Psoas muscle (tissue), 7 donors: ENCODE measurements at regions not wholly inside any gene's neighbourhood (a gene's known extent, or its start where the extent isn't known, plus 50 kb on each side); places are given as distances from the start of the nearest gene placed in this dataset.

ENCODE experiments used
- ATAC-seq, 4 donors: fragments of 200-7000 bp; cut with Tn5 transposase; one replicate each; pipeline ENCODE4 v1.9.1; 2020; ENCODE audit warnings: moderate library complexity in 3 of 4, mild to moderate bottlenecking in 2 of 4
- DNase-seq, 2 donors: peaks; one replicate each; pipeline ENCODE4 v3.0.0-alpha.2; 2020
- H3K27ac ChIP-seq: fragments of 200-600 bp; one replicate; pipeline ENCODE4 v1.8.0; 2022
- H3K27me3 ChIP-seq, 3 donors: fragments of 200-600 bp in 1 of 3; one replicate each; pipeline versions ENCODE4 v1.6.1 to v1.8.0; 2013 to 2022; ENCODE audit warnings: low read length in 2 of 3, mild to moderate bottlenecking in 2 of 3, moderate library complexity in 1 of 3; ENCODE audit not compliant: insufficient read depth in 3 of 3
- H3K36me3 ChIP-seq, 2 donors: fragments of 200-600 bp in 1 of 2; one replicate each; pipeline versions ENCODE4 v1.6.1 to v1.8.0; 2013 to 2022; ENCODE audit warnings: low read depth in 1 of 2, mild to moderate bottlenecking in 1 of 2, moderate library complexity in 1 of 2; ENCODE audit not compliant: insufficient read depth in 1 of 2
- H3K4me1 ChIP-seq: fragments of 200-600 bp; one replicate; pipeline ENCODE4 v1.8.0; 2022
- H3K4me3 ChIP-seq: fragments of 200-600 bp; one replicate; pipeline ENCODE4 v1.8.0; 2022; ENCODE audit warnings: mild to moderate bottlenecking
- H3K9me3 ChIP-seq: fragments of 200-600 bp; one replicate; pipeline ENCODE4 v1.8.0; 2022
- WGBS, 3 donors: extraction: QIAGEN DNeasy Blood & Tissue Kit; methylation state at CpG; one replicate each; pipeline versions ENCODE4 v1.1.6 to v1.1.7; 2013; 5-methylcytosine and 5-hydroxymethylcytosine counted together
- intact Hi-C, 2 donors: fragments of 100-400 bp; cut with DNase I; formaldehyde crosslinking; loops; one replicate each; pipeline versions ENCODE4 v1.11.0 to v1.14.2; 2022
- TF ChIP-seq, protein P1 (sequence below): fragments of 200-600 bp; IDR thresholded peaks from one replicate; pipeline ENCODE4 v1.8.0; 2022; ENCODE audit warnings: antibody characterized with exemption
- donor health status: healthy with polysubstance abuse.
- donor health status: DM: no; HTN: no; CAD: no; lungs with moderate emphysema.
- donor health status: Bipolar disorder and iron deficiency.
- donor health status: healthy.
- donor health status: DM: yes; HTN: yes; CAD: no.
- donor health status: DM: no; HTN: no; CAD: no.
- donor health status: DM: yes; HTN: yes; CAD: no.

GRCh38 chr2:30361751-30362394 is 85.2 kb upstream of the LCLAT1 start:
- no peaks in the 10 kb centered on the region for H3K36me3 ChIP-seq
- peaks cover 9% of the 10 kb centered on the region for H3K4me1 ChIP-seq
- H3K4me3 ChIP-seq: no peak overlapping the region
- no peaks in the 10 kb centered on the region for H3K27me3 ChIP-seq
- peak overlapping the region; percentile 36 for H3K27ac ChIP-seq
- 75 to 76% (median 75%) methylated on average over 11 of the region's 11 CpGs for WGBS, 3 donors
- intact Hi-C loops: no loop called here
- DNase-seq (no peak), ATAC-seq (no peak)
- no peaks in the 10 kb centered on the region for H3K9me3 ChIP-seq
- TF ChIP-seq, protein P1, sequence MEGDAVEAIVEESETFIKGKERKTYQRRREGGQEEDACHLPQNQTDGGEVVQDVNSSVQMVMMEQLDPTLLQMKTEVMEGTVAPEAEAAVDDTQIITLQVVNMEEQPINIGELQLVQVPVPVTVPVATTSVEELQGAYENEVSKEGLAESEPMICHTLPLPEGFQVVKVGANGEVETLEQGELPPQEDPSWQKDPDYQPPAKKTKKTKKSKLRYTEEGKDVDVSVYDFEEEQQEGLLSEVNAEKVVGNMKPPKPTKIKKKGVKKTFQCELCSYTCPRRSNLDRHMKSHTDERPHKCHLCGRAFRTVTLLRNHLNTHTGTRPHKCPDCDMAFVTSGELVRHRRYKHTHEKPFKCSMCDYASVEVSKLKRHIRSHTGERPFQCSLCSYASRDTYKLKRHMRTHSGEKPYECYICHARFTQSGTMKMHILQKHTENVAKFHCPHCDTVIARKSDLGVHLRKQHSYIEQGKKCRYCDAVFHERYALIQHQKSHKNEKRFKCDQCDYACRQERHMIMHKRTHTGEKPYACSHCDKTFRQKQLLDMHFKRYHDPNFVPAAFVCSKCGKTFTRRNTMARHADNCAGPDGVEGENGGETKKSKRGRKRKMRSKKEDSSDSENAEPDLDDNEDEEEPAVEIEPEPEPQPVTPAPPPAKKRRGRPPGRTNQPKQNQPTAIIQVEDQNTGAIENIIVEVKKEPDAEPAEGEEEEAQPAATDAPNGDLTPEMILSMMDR: no peak

DNA sequence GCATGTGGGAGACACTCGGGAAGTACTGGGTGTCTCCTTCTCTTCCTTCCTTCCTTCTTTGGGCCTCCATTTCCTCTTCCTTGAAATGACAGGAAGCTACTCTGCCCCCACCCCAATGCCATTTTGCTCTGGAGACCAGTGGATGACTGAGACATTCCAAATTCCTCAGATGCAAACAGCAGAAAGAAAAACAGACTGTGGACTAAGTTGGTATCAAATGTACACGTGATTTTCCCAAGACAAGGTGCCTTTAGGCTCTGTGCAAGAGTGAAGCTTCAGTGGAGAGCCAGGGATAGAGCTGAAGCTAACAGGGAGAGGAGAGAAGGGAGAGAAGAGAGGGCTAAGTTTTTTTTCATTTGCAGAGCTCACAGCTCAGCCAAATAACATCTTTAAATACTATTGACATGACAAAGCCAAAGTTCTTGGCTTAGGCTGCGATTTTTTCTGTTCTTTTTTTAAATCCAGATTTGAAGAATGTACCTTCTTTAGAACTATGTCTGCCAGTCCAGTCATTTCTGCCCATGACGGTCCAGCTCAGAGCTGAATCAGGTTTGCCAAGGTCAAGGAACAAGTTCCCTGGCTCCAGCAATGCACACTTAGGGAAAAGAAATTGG is 84.5 kb upstream of the LCLAT1 start:
- Histone ChIP-seq H3K27ac (peak overlapping the region; percentile 36), H3K9me3 (no peaks in the 10 kb centered on the region), H3K4me1 (peaks cover 9% of the 10 kb centered on the region), H3K27me3 (no peaks in the 10 kb centered on the region), H3K4me3 (no peak overlapping the region), H3K36me3 (no peaks in the 10 kb centered on the region)
- TF ChIP-seq, protein P1: no peak
- DNase-seq: no peak
- intact Hi-C loops: no loop called here
- WGBS, 3 donors: 30 to 46% (median 39%) methylated on average over 4 of the region's 4 CpGs
- no peak for ATAC-seq

- Histone ChIP-seq H3K27me3 (no peaks in the 10 kb centered on the region), H3K4me3 (no peak overlapping the region), H3K36me3 (no peaks in the 10 kb centered on the region), H3K27ac (no peak overlapping the region), H3K4me1 (peaks cover 9% of the 10 kb centered on the region), H3K9me3 (no peaks in the 10 kb centered on the region)
- intact Hi-C loops: no loop called here
- DNase-seq (no peak), ATAC-seq (no peak)
- 90 to 95% (median 92%) methylated on average over 3 of the region's 3 CpGs for WGBS, 3 donors
- TF ChIP-seq, protein P1: no peak
Observed at GRCh38 chr2:30363406-30363805, 83.6 kb upstream of the LCLAT1 start.

DNA sequence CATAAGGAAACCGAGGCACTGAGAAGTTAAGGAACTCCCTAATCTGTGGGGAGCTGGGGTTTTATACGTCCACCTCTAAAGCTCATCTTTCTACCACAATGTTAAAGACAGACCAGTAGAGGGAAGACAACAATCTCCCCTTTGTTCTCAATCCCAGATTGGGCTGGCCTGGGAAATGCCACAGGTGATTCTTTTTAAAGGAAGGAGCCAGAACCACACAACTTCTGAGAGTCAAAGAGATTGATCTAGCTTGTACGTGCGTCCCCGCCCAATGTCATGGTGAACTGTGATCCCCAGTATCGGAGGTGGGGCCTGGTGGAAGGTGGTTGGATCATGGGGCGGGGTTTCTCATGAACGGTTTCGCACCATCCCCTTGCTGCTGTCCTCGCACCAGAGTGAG is 81.8 kb upstream of the LCLAT1 start:
- H3K36me3 ChIP-seq: no peaks in the 10 kb centered on the region
- H3K9me3 ChIP-seq: no peaks in the 10 kb centered on the region
- 89 to 93% (median 90%) methylated on average over 10 of the region's 10 CpGs for WGBS, 3 donors
- intact Hi-C loops: no loop called here
- no peak overlapping the region for H3K27ac ChIP-seq
- TF ChIP-seq, protein P1: no peak
- no peak overlapping the region for H3K4me3 ChIP-seq
- DNase-seq: no peak
- ATAC-seq: no peak
- peaks cover 9% of the 10 kb centered on the region for H3K4me1 ChIP-seq
- H3K27me3 ChIP-seq: no peaks in the 10 kb centered on the region
